Tongue (tissue), 1 donor: ENCODE measurements at regions not wholly inside any gene's neighbourhood (a gene's known extent, or its start where the extent isn't known, plus 50 kb on each side); places are given as distances from the start of the nearest gene placed in this dataset.
A peak's percentile ranks its signal among the peaks of the same experiment; 100 is the strongest.

Experiments used
- DNase-seq: peaks from one replicate; pipeline ENCODE4 v3.0.0-alpha.2; 2015

DNA sequence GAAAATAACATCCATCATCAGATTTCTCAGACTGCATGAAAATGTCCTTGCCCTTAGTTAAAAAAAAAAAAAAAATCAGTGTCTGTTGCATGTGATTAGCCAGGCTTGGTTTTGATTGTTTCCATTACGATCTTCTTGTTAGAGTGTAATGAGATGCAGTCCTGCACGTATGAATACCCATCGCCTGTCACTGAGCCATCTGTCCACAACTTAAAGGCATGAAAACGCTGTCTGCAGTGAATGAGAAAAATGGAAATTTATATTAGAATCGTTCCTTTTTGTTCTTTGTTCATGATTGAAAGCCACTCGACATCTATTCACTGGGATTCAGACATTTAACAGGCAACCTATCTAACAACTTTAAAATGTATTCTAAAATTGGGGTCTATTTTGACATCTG lies 521.7 kb upstream of the SPHKAP start:
- peak; percentile 11 for DNase-seq

DNA sequence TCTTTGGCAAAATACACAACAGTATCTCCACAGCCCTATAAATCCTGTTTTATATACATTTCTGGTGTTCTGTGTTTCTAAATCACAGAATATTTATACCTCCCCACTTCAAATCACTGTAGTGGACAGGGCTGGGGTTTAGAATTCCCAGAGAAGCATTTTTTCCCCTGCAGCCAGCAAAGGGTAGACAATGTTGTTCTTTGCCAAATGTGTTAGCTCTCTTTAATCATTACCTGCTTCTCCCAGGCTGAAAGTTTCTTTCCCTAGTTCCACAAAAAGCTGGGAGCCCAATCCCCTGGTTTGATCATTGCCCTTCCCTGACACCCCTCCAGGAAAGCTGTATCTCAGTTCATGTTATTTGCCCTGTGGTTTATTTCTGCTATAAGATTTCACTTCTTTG lies 520.0 kb upstream of the SPHKAP start:
- no peak for DNase-seq

- DNase-seq, result no peak
Measured at GRCh38 chr2:228700638-228701037, 519.2 kb upstream of the SPHKAP start.

DNA sequence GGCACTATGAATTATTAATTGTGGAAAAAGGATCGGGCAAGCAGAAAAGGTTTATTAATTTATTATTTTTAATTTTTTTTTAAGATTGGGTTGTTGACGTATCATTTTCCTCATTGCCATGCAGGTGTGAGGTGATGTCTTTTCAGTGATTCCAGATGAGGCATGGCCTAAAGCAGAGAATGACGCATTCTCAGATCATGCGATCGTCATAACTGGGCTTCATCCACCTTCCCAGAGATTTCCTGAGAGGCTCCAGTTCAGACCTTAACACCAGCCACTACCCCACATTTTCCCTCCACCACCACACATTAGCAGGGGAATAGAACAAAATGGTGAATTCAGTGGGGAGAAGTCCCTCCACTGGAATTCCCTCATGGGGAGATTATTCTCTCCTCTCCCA lies 518.4 kb upstream of the SPHKAP start:
- DNase-seq, result no peak

- DNase-seq, result no peak
Measured at GRCh38 chr2:228699400-228699799, 517.9 kb upstream of the SPHKAP start.

DNA sequence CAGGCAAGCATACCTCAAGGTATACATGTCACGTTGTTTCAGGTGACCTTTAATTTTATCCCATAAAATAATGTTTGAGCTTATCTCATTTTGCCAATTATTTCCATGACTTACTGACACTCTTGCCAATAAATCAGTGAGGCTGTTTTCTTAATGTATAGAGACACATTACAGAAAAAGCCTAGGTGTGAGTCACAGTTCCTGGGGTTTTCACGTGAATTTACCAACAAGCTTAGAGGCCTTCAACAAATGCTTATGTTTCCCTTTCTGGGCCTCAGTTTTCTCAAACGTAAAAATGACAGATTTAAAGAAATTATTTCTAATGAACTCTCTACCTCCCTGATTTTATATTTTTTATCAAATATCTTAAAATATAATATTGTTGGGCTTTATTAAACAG lies 517.5 kb upstream of the SPHKAP start:
- no peak for DNase-seq

- no peak for DNase-seq
Measured at GRCh38 chr2:228697456-228697855, 516.0 kb upstream of the SPHKAP start.

DNA sequence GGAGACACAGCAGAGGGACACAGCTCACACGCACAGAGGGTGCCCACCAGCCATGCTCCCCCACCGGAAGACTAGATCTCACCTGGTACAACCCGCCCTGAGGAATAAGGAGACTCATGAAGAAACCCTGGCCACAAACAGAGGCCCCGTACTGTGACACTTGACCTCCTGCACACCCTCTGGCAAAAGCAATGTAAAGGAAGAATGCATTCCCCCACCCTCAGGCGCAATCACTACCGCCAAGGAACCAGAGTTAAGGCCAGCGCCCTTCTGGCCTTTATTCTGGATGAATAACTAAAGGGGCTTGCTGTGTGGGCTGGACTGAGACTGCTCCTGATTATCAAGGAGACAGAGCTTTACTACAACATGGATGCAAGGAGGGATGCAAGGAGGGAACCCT lies 509.2 kb upstream of the SPHKAP start:
- no peak for DNase-seq

DNA sequence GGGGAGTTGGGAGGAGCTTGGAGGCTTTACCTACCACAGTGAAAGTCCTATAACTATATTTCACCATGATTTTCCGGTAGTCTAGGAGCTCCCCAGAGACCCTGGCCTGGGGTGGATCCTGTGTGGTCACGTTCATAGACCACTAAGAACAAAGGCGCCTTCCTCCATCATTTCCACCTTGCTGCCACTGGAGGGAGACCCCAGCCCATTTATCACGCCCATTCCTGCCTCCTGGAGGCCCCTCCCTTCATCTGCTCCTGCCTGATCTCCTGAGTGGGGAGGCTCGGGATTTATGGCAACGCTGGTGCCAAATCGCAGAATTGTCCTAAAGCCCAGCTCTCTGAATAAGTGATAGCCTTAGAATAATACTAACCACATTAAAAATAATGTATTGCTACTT lies 507.6 kb upstream of the SPHKAP start:
- DNase-seq, result peak; percentile 60

DNA sequence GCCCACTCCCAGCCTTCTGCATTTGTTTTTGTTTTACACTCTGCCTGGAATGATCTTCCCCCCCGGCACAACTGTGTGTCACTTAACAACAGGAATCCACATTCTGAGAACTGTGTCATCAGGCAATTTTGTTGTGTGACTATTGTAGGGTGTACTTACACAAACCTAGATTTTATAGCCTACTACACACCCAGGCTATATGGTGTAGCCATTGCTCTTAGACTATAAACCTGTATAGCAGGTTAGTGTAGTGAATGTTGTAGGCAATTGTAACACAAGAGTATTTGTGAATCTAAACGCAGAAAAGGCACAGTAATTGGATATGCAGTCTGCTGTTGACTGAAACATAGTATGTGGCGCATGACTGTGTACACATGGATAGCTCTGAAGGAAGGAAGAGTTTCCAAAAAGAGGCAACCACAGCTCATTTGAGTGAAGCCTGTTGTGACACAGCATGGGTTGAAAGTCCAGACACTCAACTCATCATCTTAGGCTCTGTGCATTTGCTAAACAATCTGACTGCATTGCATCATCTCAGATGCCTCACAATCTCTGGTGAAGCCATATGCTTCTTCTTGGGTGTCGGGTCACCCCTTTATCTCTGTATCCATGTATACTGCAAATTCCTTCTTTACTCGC lies 506.6 kb upstream of the SPHKAP start:
- DNase-seq, result no peak

GRCh38 chr2:228681979-228682378 lies 500.5 kb upstream of the SPHKAP start:
- DNase-seq, result no peak

DNA sequence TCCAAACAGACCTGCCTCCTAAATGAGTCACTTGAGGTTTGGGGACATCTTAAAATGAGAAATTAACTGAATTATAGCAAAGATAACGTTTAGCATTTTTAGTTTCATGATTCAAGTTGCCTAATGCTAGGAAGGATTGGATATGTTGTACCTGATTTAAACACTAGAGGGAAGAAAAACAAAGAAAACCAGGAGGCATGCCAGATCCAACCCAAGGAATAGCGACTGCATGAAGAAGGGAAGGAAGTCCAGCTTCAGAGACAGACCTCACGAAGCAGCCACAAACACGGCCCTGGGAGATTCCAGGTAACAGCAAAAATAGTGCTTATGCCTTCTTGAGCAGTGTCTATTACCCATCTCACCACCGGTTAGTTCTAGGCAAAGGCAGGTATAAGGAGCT lies 499.9 kb upstream of the SPHKAP start:
- DNase-seq, result peak; percentile 68

GRCh38 chr2:228678110-228678509 lies 496.6 kb upstream of the SPHKAP start:
- DNase-seq, result no peak

DNA sequence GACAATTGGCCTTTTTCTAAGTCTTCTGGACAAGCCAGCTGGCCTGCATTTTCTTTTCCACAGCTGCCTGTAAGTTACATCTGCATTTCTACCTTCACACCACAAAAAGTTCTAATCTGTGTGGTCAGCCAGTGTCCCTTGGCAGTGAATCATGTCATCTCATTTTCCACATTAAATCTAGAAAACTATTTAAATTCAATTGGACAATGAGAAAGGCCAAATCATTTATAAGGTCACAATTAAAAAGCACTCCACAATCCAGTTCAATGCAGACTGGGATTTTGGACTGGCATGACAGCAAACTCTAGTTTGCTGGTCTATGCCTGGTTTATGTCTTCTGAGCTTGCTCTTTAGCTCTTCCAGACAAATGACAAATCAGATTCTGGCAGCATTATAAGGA lies 494.2 kb upstream of the SPHKAP start:
- peak; percentile 87 for DNase-seq

GRCh38 chr2:228675091-228675490 lies 493.6 kb upstream of the SPHKAP start:
- DNase-seq, result peak; percentile 78

- no peak for DNase-seq
Measured at GRCh38 chr2:228673876-228674554, 492.5 kb upstream of the SPHKAP start.

DNA sequence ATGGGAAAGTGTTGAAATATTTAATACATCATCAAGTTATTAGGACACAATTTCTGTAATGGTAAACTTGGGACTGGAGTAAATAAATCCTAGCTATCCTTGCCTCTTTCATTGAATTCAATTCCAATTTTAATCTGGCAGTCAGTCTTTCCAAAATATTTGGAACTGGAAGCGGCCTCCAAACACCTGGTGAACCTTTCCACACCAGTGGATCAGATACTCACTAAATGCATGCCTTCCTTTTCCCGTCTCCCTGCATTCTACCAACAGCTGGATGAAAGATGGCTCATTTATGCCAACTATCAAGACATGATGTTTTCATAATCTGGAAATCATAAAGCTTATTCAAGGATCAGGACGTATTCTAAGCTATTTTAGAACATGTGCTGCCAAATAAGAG lies 488.2 kb upstream of the SPHKAP start:
- DNase-seq, result peak; percentile 51

GRCh38 chr2:228665232-228665631 lies 483.7 kb upstream of the SPHKAP start:
- no peak for DNase-seq

GRCh38 chr2:228658998-228659397 lies 477.5 kb upstream of the SPHKAP start:
- DNase-seq, result no peak

DNA sequence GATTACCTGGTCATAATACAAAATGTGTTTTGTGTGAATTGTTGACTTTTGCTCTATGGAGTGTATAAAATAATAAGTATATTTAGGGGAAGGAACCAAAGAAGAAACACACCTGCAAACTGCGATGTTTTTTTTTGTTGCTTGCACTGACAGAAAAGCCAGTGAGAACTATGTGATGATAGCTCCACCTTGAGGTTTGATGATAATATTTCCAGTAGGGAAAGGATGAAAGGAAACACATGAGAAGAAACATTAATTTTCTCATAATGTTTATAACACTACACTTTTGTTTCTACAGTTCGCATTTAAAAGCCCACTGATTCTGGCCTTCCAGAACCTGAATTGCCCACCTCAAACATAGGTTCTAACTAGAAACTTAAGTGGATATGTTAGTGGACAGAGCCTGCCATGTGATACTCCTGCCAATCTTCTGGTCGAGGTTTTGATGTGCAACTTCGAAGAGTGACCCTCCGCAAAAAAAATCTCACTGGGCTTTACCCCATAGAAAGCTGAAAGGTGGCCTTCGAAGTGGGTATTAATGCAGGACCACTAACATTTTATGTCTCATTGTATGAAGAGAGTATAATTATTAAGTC lies 476.4 kb upstream of the SPHKAP start:
- DNase-seq, result peak; percentile 75

DNA sequence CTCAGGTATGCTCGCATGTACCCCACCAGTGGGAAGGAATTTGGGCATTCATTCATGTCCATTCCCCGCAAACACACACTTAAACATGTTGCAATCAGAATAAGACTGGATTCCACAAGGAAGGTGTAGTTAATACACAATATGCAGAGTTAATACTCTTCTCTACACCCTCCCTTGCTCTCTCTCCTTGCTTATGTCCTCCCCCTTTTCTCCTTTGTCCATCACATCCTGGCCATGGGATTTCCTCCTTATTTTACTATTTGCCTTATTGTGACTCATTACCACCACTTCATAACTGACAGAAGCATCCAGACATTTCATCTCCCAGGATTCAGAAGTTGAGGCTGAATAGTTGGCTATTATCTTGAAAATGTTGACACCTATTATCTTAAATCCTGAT lies 473.8 kb upstream of the SPHKAP start:
- DNase-seq, result no peak

- DNase-seq, result no peak
Measured at GRCh38 chr2:228654707-228655106, 473.2 kb upstream of the SPHKAP start.

- no peak for DNase-seq
Measured at GRCh38 chr2:228653884-228654283, 472.4 kb upstream of the SPHKAP start.

- DNase-seq, result no peak
Measured at GRCh38 chr2:228652366-228652765, 470.9 kb upstream of the SPHKAP start.
